NCI-H345 treated with DMSO at 0.1 percent for 48 hours (cell line): ENCODE measurements at regions not wholly inside any gene's neighbourhood (a gene's known extent, or its start where the extent isn't known, plus 50 kb on each side); places are given as distances from the start of the nearest gene placed in this dataset.

Source experiments
- DNase-seq: peaks from one replicate; lab custom pipeline; 2025; ENCODE audit not compliant: unreplicated experiment; lab: John Stamatoyannopoulos, UW

DNA sequence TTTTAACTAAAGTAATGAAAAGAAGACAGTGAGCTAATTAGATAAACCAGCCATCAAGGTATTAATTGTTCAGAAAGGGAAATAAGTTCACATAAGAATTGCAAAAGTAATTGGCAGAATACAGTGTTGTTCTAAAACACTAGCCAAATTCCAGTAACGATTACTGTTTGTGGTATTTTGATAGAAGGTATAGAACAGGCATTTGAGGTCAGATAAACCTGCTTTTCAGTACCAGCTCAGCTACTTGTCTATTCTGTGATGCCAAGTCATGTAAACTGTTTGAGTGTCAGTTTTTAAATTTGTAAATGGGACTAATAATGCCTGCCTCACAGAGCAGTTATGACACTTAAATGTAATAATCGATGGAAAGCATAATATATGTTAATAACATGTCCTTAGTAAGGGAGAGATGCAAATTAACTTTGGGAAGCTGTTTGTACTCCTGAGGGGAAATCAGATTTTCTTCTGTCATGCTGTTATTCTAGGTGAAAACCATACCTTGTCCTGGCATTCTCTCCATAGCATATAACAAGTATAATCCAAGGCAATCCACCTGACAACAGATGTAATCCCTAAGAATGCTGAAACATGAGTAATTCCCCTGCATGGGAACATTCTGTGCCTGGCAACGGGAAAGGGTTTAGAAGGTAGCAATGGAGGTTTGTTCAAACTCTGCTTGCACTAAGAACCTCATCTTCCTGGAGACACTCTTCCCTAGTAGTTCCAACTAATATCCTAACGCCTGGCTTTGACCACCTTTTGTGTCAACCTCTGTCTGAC lies 509.5 kb upstream of the PAPPA start:
- no peak for DNase-seq

DNA sequence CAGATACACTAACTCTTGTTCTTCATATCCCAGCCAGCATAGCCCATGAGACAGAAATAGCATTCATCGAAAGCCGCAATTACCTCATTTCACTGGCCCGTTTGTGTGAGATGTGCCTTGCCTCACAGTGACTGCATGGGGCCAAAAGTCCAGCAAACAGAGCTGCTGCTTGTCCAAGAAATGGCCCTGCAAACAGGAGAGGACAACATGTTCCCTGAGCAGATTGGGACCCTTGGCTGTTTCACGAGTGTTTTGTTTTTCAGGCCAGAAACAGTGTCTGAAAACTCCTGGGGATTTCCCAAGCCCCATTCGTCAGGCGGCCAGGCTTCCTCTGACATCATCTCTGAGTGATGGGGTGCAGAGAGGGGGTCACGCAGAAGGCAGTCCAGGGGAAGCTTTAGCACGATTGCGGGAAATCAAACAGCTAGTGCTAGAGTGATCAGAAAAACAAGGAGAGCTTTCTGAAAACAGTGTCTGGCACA lies 503.6 kb upstream of the PAPPA start:
- DNase-seq = no peak

DNA sequence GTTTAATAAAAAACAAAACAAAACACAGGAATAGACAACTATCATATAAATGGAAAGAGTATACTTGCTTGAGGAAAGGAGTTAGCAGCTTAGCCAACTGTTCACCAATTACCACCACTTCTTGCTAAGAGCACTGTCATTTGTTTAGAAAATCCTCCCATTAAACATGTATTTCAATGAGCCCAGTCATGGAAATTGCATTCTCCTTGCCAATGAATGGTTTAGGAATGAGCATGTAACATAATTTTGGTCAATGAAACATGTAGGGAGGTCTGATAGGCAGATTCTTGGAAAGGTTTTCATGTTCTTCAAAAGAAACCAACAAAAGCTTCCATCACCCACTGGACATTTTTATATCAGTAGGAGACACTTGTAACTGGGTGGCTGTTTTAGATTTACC lies 502.8 kb upstream of the PAPPA start:
- no peak for DNase-seq

DNA sequence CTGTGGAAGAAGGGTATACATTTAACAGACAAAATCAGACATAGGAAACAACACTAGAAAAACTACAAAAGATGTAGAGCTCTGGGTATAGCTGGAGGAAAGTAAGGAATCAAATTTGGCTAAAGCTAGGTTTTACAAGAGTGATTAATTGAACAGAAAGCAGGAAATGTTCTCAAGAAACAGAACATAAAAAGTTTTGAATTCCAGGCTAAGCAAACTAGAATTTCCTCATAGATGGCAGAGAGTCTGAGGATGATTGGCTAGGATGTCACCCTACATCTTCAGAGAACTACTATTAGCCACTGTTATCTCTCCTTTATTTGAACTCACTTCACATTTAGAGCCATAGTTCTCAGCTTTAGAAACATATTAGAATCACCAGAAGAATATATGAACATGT lies 502.1 kb upstream of the PAPPA start:
- DNase-seq = no peak

DNA sequence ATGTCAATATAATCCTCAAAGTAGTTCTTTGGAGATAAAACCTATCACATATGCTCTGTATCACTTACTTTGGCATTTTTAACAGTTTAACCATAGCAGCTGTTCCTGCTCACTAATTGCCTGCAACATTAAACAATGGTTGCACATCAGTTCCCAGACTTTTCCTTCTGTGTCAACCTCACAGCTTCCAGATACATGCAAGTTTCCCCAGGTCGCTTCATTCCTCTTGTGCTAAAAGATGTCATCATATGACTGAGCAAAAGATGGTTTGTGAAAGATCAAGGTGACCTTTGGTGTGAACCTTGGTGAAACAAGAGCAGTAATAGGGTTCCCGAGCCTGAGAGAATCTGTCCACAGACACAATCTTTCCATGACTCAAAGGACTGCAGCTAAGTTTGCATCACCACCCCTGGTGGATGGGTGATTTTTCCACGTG lies 500.4 kb upstream of the PAPPA start:
- no peak for DNase-seq

DNA sequence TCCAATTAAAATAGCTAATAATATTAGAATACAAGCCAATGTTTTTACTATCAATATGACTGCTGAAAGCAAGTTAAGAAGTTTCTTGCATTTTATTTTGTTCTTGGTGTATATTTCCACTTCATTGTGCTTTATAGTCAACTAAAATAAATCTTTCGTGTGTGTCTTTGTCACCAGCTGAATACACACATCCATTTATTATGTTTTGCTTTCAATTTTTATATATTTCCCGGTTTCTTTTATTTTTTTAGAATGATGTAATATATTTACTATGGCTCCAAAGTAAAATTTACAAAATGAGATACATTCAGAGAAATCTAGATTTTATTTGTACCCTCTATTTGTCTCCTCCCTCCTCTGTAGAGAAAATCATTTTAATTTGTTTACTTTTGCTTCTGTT lies 495.9 kb upstream of the PAPPA start:
- no peak for DNase-seq

DNA sequence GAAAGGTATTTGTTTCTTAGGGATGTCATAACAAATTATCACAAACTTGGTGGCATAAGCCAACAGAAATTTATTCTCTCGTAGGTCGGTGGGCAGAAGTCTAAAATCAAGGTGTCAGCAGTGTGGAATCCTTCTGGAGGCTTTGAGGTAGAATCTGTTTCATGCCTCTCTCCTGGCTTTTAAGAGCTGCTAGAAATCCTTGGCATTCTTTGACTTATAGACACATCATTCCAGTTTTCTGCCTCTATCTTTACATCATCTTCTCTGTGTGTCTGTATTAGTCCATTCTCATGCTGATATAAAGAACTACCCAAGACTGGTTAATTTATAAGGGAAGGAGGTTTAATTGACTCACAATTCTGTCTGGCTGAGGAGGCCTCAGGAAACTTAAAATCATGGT lies 488.1 kb upstream of the PAPPA start:
- no peak for DNase-seq

DNA sequence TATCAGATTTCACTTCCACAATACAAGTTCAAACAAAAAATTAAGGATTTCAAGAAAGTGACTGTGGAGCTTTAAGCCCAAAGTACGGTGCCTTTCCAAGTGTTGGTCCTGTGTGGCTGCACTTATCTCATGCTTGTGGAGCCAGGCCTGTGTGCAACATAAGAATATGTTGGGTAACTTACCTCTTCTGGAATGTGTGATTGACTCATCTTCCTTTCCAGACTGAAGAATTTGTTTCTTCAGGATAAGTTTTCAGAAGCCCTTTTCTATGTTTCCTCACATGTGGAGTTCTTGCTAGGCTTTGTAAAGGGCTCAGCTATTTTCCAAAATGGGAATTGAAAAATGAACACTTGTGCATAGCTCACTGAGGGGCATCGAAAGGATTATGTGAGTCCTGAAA lies 485.1 kb upstream of the PAPPA start:
- DNase-seq = no peak

DNA sequence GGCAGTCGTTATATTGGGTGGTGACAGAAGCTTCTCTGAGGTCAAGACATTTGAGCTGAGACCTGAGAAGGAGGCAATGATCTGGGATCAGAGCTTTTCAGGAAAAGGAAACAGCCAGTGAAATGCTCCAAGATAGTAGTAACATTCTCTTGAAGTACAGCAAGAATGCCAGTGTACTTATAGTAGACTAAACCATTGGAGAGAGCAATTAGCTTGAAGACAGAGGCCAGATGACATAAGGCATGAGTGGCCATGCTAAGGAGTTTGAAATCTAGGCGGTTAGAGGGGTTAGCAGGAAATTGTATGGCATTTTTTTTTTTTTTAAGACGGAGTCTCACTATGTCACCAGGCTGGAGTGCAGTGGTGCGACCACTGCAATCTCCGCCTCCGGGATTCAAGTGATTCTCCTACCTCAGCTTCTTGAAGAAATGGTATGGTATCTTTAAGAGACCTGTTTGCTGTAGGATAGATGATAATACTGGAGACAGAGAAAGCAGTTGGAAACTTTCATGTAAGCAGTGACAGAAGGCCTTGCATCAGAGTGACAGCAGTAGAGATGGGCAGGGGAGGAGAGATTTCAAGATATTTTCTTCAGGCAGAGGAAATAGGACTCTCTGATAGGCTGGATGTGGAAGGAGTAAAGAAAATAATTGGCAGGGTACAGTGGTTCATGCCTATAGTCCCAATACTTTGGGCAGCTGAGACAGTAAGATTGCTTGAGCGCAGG lies 482.2 kb upstream of the PAPPA start:
- no peak for DNase-seq

DNA sequence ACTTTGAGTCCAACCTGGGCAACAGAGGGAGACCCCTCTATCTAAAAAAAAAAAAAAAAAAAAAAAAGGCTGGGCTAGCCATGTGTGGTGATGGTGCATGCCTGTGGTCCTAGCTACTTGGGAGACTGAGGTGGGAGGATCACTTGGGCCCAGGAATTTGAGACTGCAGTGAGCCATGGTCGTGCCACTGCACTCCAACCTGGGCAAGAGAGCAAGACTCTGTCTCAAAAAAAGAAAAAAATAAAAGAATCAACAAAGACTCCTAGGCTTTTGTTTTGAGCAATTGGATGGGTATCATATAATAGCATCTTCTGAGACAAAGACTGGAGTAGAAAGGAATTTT lies 481.7 kb upstream of the PAPPA start:
- no peak for DNase-seq

DNA sequence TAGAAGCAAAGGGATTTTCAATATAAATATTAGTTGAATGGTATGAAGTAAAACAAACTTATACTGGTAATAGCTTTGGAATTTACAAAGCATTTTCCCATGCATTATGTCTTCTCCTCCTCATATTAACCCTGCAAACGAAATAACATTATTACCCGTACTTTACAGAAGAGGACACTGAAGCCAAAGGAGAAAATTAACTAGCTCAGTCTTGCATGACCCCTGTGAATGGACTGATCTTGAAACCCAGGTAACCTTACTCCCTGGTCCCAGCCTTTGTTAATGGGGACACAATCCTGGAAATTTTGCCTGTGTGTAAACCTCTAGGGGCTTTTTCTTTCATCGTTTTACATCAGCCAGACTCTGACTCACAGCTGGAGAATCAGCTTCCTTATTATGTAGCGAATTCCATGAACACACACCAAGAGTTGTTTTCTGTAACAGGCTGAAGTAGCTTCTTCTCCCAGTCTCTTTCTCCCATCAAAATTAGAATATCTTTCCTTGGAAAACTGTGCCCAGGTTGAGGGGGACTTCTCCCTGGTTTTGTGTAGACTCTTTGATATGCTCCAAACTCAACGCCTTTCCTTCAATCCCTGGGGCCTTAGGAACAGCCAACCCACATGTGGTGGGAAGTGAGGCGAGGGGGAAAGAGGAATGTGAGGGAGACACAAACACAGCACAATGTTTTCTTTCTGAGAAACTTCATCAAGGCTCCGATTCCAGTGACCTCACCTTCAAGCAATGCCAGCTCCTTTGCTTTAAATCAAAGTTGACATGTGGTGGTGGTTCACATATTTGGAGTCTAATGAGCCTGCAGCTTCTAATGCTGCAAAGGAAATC lies 480.9 kb upstream of the PAPPA start:
- DNase-seq = no peak

DNA sequence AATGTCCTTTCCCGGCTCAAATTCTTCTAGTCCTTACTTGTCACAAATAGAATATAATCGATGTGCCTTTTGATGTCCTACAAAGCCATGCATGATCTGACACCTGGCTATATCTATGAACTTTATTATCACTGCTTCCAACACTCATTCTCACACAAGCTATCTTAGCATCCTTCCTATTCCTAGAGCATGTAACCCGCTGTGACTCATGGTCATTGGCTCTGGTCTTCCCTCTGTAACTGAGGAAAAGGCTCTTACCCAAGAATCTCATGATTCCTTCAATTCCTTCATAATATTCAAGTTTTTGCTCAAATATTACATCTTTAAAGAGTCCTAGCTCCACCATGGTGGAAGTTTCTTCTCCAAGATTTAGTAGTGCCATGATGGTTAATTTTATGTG lies 480.0 kb upstream of the PAPPA start:
- no peak for DNase-seq

DNA sequence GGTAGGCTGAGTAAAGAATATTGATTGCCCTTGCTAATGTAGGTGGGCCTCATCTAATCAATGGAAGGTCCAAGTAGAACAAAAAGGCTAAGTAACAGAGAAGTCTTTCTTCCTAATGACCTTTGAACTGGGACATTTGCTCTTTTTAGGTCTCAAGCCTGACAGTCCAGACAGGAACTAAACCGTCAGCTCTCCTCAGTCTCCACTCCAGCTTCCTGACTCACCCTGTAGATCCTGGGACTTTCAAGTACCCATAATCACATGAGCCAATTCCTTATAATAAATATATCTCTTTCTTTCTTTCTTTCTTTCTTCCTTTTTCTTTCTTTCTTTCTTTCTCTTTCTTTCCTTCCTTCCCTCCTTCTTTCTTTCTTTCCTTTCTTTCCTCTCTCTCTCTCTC lies 479.5 kb upstream of the PAPPA start:
- DNase-seq = no peak

DNA sequence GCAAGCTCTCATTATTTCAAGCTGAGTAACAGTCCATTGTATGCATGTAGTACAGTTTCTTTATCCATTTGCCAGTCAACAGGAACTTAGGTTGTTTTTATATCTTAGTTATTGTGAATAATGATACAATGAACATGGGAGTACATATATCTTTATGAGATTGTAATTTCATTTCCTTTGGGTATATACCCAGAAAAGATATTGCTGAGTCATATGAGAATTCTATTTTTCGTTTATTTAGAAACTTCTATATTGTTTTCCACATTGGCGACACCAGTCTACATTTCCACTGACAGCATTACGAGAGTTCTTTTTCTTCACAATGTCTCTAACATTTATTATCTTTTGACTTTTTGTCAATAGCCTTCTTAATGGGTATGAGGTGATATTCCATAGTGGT lies 477.8 kb upstream of the PAPPA start:
- no peak for DNase-seq

DNA sequence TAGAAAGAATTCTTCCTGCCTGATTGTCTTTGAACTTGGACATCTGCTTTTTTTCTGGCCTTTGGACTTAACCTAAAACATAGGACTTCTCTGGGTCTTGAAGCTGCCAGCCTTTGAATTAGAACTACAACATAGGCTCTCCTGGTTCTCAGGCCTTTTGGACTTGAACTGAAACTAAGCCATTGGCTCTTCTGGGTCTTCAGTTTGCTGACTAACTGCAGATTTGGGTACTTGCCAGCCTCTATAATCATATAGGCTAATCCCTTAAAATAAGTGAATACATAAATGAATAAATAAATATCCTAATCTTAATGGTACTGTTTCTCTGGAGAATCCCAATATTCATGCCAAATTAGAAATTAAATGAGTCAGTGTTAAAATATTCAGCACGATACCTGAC lies 473.4 kb upstream of the PAPPA start:
- no peak for DNase-seq

DNA sequence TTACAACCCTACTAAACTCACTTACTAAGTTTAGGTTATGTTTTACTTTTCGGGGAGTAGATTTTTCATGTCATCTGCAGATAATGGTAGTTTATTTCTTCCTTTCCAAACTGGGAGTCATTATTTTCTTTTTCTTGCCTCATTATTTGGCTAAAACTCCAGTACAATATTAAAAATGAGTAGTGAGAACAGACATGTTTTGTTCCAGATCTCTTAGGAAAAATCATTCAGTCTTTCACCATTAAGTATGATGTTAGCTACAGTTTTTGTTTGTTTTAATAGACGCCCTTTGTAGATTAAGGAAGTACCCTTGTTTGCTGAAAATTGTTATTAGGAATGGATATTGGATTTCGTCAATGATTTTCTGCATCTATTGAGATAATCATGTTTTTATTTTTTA lies 472.0 kb upstream of the PAPPA start:
- no peak for DNase-seq

DNA sequence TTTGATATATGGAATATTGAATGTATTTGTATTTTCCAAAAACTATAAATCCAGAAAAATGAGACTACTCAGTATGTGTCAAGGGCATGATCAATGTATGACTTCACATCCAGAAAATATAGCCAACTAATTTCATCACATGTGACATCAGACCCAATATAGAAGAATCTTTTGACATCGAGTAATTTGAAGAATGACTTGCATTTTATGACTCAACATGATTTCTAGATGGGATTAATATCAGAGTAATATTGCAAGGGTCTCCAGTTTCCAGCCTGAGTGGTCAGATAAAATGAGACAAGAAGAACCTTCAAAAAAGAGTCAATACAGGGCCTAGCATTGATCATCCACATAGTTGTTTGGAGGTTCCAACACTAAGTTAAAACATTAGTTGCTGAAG lies 467.5 kb upstream of the PAPPA start:
- no peak for DNase-seq

DNA sequence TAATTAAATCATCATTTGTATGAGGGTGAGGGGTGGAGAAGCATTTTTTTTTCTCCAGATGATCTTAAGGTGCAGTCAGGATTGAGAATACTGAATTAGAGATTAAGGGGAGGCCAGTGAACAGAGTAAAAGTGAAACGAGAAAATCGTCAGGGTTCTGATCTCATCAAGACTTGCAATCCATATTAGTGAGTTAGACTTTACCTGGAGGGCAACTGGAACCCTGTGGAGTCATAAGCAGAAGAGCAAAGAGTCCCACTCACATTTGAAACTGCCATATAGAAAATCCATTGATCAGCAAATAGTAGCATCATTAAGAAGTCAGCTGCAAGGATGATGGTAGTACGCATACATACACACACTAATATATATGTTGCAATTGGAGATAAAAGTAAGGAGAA lies 466.2 kb upstream of the PAPPA start:
- no peak for DNase-seq

DNA sequence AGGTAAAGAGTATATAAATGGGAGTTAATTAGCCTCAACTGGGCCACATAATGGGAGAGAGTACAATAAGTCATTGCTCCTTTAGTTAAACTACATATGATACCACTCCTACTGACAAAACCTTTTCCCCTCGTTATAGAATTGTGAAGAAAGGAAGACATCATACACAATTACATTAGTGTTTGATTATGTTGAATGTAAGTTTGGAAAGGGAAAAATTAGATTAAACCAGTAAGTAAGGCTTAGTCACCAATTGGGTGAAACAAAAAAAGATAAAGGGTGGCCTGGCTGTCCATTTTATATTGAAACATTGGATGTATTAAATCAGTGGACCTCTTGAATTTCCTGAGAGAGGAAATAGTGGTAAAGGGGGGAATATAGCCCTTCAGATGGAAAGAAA lies 464.3 kb upstream of the PAPPA start:
- DNase-seq = no peak

DNA sequence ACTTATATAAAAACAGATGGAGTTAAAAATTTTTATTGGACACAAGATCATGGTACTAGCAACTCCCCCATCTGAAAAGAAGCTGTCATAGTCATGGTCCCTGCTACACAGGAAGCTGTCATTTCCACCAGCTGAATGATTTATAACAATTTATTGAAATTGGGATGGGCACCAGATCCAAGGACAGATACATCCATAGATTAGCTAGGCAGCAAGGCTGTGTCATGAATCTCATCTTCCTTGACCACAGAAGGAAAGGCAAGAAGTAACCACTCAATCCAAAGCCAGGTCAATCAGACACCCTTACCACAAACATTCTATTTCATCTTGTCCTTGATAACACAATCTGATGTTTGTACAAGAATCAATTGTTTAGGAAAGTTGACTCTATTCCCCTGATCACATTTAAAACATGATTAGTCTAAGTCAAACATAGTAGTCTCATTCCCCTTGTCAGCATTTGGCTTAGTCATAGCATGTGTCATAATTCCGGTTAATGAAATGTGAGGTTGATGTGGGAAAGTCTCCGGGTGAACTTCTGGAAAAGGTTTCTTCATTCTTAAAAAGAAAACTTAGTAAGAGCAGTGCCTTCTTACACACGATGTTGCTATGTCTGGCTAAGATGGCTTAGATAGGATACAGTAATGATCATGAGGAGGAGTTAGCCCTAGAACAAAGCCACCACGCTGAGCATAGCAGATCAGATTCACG lies 462.6 kb upstream of the PAPPA start:
- DNase-seq = no peak

DNA sequence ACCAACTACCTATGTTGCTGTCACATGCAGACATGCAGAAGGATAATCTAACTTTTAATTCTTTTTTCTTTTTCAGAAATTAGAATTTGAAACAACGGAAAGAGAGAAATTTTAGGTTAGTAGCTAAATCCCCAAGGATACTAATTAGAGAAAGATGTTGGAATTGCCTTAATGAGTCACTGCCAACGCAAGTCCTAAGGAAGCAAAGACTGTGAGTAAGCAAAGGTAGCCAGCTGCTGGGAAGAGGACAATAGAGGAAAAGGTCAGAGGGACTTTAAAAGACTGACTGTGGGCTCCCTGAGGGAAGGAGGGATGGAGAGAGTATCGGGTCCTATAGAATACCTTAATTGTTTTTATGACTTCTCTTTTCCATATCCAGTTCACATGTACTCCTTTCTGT lies 461.9 kb upstream of the PAPPA start:
- no peak for DNase-seq
